HEK293 (cell line): ENCODE measurements at regions not wholly inside any gene's neighbourhood (a gene's known extent, or its start where the extent isn't known, plus 50 kb on each side); places are given as distances from the start of the nearest gene placed in this dataset.

ENCODE experiments used
- CTCF ChIP-seq: fragments of 450-650 bp; formaldehyde crosslinking; IDR thresholded peaks from 2 replicates; pipeline ENCODE4 v1.5.1; 2016; ENCODE audit warnings: missing biosample characterization, missing genetic modification characterization
- YY1 ChIP-seq: fragments of 450-650 bp; formaldehyde crosslinking; IDR thresholded peaks from 2 replicates; pipeline ENCODE4 v1.5.1; 2018; ENCODE audit warnings: missing biosample characterization, missing genetic modification characterization
- ZBTB17 ChIP-seq: fragments of 450-650 bp; formaldehyde crosslinking; IDR thresholded peaks from 2 replicates; pipeline ENCODE4 v1.5.1; 2016; ENCODE audit warnings: missing biosample characterization, missing genetic modification characterization
- ZNF10 ChIP-seq: fragments of 450-650 bp; formaldehyde crosslinking; IDR thresholded peaks from 2 replicates; pipeline ENCODE4 v1.5.1; 2017; ENCODE audit warnings: missing biosample characterization, missing genetic modification characterization
- ZNF138 ChIP-seq: fragments of 450-650 bp; formaldehyde crosslinking; IDR thresholded peaks from 2 replicates; pipeline ENCODE4 v1.5.1; 2016; ENCODE audit warnings: missing biosample characterization, missing genetic modification characterization, borderline replicate concordance
- ZNF174 ChIP-seq: fragments of 450-650 bp; formaldehyde crosslinking; IDR thresholded peaks from 2 replicates; pipeline ENCODE4 v1.5.0; 2017; ENCODE audit warnings: missing biosample characterization, mild to moderate bottlenecking, missing genetic modification characterization
- ZNF274 ChIP-seq, 2 experiments: fragments of 200-500 bp in 1 of 2; fragments of 450-650 bp in 1 of 2; sonication (Bioruptor generic) in 1 of 2; formaldehyde crosslinking in 1 of 2; IDR thresholded peaks; 2 replicates each; pipeline versions ENCODE4 v1.5.1 to v1.6.1; 2014 to 2016; ENCODE audit warnings: borderline replicate concordance in 1 of 2, inconsistent platforms in 1 of 2, low read length in 1 of 2, missing biosample characterization in 1 of 2, missing genetic modification characterization in 1 of 2

GRCh38 chr20:53734006-53734688, 140.5 kb upstream of the ZNF217 start:
- TF ChIP-seq CTCF (tag by site-specific recombination) = no peak
- TF ChIP-seq ZNF174 = no peak
- no peak for TF ChIP-seq ZNF274 (IDR thresholded peaks at IDR 0.05; ENCODE audit: low read length)
- no peak for TF ChIP-seq ZNF274 (tag by site-specific recombination; IDR thresholded peaks at IDR 0.05; ENCODE audit: borderline replicate concordance)
- TF ChIP-seq ZNF138 = no peak
- TF ChIP-seq YY1 (tag by site-specific recombination) = no peak
- peak; percentile 8; the same call in 1 of the 2 replicates for TF ChIP-seq ZNF10 (tag by site-specific recombination)
- no peak for TF ChIP-seq ZBTB17
